ENCODE measurements at regions not wholly inside any gene's neighbourhood (a gene's known extent, or its start where the extent isn't known, plus 50 kb on each side); places are given as distances from the start of the nearest gene placed in this dataset.

- H3K4me1 ChIP-seq (ENCODE audit: control insufficient read depth in 4 of 4, insufficient read depth in 4 of 4, low read length in 3 of 4) = peaks cover 0 to 4% (median 1%) of the 10 kb centered on the region in 4 donors
- H3K9me3 ChIP-seq (ENCODE audit: control insufficient read depth in 4 of 4, low read length in 3 of 4) = no peaks in the 10 kb centered on the region
- no peaks in the 10 kb centered on the region for H3K36me3 ChIP-seq (ENCODE audit: control insufficient read depth in 4 of 4, insufficient read depth in 3 of 4, low read depth in 1 of 4, low read length in 3 of 4)
- H3K4me3 ChIP-seq (ENCODE audit: low read depth in 1 of 3, low read length in 3 of 3) = no peak overlapping the region
- no peaks in the 10 kb centered on the region for H3K27me3 ChIP-seq (ENCODE audit: control insufficient read depth in 4 of 4, insufficient read depth in 4 of 4, low read length in 3 of 4)
- WGBS = 87% methylated on average over 13 of the region's 13 CpGs
- no peak overlapping the region for H3K27ac ChIP-seq (ENCODE audit: low read depth in 1 of 2, low read length in 2 of 2)
- no peak for TF ChIP-seq FOXA2 (IDR thresholded peaks at IDR 0.05)
- no peak for TF ChIP-seq TAF1 (conservative IDR thresholded peaks at IDR 0.05)
- no peak for TF ChIP-seq MAX (IDR thresholded peaks at IDR 0.05)
- TF ChIP-seq SP1 (IDR thresholded peaks at IDR 0.05) = no peak
- no peak for TF ChIP-seq NR2F2 (IDR thresholded peaks at IDR 0.05)
- TF ChIP-seq CTCF (IDR thresholded peaks at IDR 0.05; ENCODE audit: low read depth, low read length, missing input control) = no peak
- TF ChIP-seq EGR1 (IDR thresholded peaks at IDR 0.05; ENCODE audit: low read depth in 2 of 2) = no peak
- no peak for TF ChIP-seq RXRA (IDR thresholded peaks at IDR 0.05)
- no peak for TF ChIP-seq GABPA (IDR thresholded peaks at IDR 0.05 in 1 of 2, conservative IDR thresholded peaks at IDR 0.05 in 1 of 2)
- TF ChIP-seq HNF4A (conservative IDR thresholded peaks at IDR 0.05) = no peak
- TF ChIP-seq ATF3 (IDR thresholded peaks at IDR 0.05) = no peak
- no peak overlapping the region for H3K9ac ChIP-seq (ENCODE audit: low read depth in 1 of 2, low read length in 2 of 2)
- DNase-seq (ENCODE audit: low spot score) = no peak
Observed at GRCh38 chr15:69530991-69531664, 78.5 kb downstream of the RPLP1 start.

- no peaks in the 10 kb centered on the region for H3K27me3 ChIP-seq (ENCODE audit: control insufficient read depth in 4 of 4, insufficient read depth in 4 of 4, low read length in 3 of 4)
- H3K4me3 ChIP-seq (ENCODE audit: low read depth in 1 of 3, low read length in 3 of 3) = no peak overlapping the region
- DNase-seq (ENCODE audit: low spot score) = no peak
- TF ChIP-seq ZBTB33 (IDR thresholded peaks at IDR 0.05) = no peak
- TF ChIP-seq MAX (IDR thresholded peaks at IDR 0.05) = no peak
- no peak for TF ChIP-seq FOXA2 (IDR thresholded peaks at IDR 0.05)
- TF ChIP-seq HNF4G (IDR thresholded peaks at IDR 0.05) = no peak
- no peak for TF ChIP-seq JUND (IDR thresholded peaks at IDR 0.05)
- TF ChIP-seq REST (IDR thresholded peaks at IDR 0.05) = no peak
- TF ChIP-seq EGR1 (IDR thresholded peaks at IDR 0.05; ENCODE audit: low read depth in 2 of 2) = no peak
- no peak for TF ChIP-seq RAD21 (IDR thresholded peaks at IDR 0.05)
- no peak for TF ChIP-seq FOXA1 (IDR thresholded peaks at IDR 0.05)
- TF ChIP-seq GABPA (IDR thresholded peaks at IDR 0.05 in 1 of 2, conservative IDR thresholded peaks at IDR 0.05 in 1 of 2) = no peak
- no peak for TF ChIP-seq HNF4A (conservative IDR thresholded peaks at IDR 0.05)
- no peak for TF ChIP-seq RXRA (IDR thresholded peaks at IDR 0.05)
- no peak for TF ChIP-seq ATF3 (IDR thresholded peaks at IDR 0.05)
- TF ChIP-seq TAF1 (conservative IDR thresholded peaks at IDR 0.05) = no peak
- TF ChIP-seq NR2F2 (IDR thresholded peaks at IDR 0.05) = no peak
- TF ChIP-seq CTCF (IDR thresholded peaks at IDR 0.05; ENCODE audit: low read depth, low read length, missing input control) = no peak
- no peak for TF ChIP-seq YY1 (IDR thresholded peaks at IDR 0.05)
- no peak for TF ChIP-seq SP1 (IDR thresholded peaks at IDR 0.05)
- H3K4me1 ChIP-seq (ENCODE audit: control insufficient read depth in 4 of 4, insufficient read depth in 4 of 4, low read length in 3 of 4) = peaks cover 0 to 4% (median 1%) of the 10 kb centered on the region in 4 donors
- H3K36me3 ChIP-seq (ENCODE audit: control insufficient read depth in 4 of 4, insufficient read depth in 3 of 4, low read depth in 1 of 4, low read length in 3 of 4) = no peaks in the 10 kb centered on the region
- WGBS = 59% methylated on average over 6 of the region's 6 CpGs
- H3K9me3 ChIP-seq (ENCODE audit: control insufficient read depth in 4 of 4, low read length in 3 of 4) = no peaks in the 10 kb centered on the region
- no peak overlapping the region for H3K27ac ChIP-seq (ENCODE audit: low read depth in 1 of 2, low read length in 2 of 2)
- H3K9ac ChIP-seq (ENCODE audit: low read depth in 1 of 2, low read length in 2 of 2) = no peak overlapping the region
Observed at GRCh38 chr15:69531665-69532027, 79.0 kb downstream of the RPLP1 start.

All from liver (tissue), 8 donors.